ENCODE measurements at regions not wholly inside any gene's neighbourhood (a gene's known extent, or its start where the extent isn't known, plus 50 kb on each side); places are given as distances from the start of the nearest gene placed in this dataset.

GRCh38 chr14:25140411-25140810, 90.5 kb upstream of the STXBP6 start:
- WGBS (ENCODE audit: low lambda C conversion rate): 3% methylated on average over 2 of the region's 2 CpGs
- Histone ChIP-seq H3K27me3 (ENCODE audit: control insufficient read depth in 1 of 2, insufficient read depth in 2 of 2, low read length in 2 of 2) (0 out of 5 replicates have a peak, but pooled peaks cover 0 to 4% of the 10 kb centered on the region in 2 experiments), H3K9ac (ENCODE audit: insufficient read depth, low read depth, low read length) (no peak overlapping the region), H2AFZ (ENCODE audit: low read length) (no peak overlapping the region), H3K79me2 (ENCODE audit: insufficient read depth, low read length) (no peaks in the 10 kb centered on the region), H3K4me2 (ENCODE audit: low read depth, low read length) (no peak overlapping the region), H3K4me3 (replicated peaks in 1 of 3; ENCODE audit: insufficient read depth in 1 of 3, low read depth in 2 of 3, low read length in 3 of 3) (no peak overlapping the region), H3K4me1 (ENCODE audit: insufficient read depth, low read length) (no peaks in the 10 kb centered on the region), H3K36me3 (replicated peaks in 1 of 2; ENCODE audit: control insufficient read depth in 1 of 2, insufficient read depth in 2 of 2, low read length in 2 of 2) (no peaks in the 10 kb centered on the region), H3K9me3 (ENCODE audit: low read length) (no peaks in the 10 kb centered on the region), H3K27ac (ENCODE audit: extremely low read length, insufficient read depth, low read length) (no peak overlapping the region), H4K20me1 (ENCODE audit: insufficient read depth, low read length) (no peaks in the 10 kb centered on the region)
- CTCF ChIA-PET (ENCODE audit: low intra/inter-chr PET ratio, low total read pairs): no interaction called here
- POLR2A ChIA-PET: no interaction called here
- in situ Hi-C loops (cut with HindIII; ENCODE audit: extremely low pct_ligation_motif_present, low pct_unique_long_range_greater_than_20kb) (no loop called here), intact Hi-C loops (cut with micrococcal nuclease; ENCODE audit: unreplicated experiment) (no loop called here)
- FAIRE-seq (no peak), ATAC-seq (no peak), DNase-seq (ENCODE audit: low spot score) (no peak)
- BruUV-seq (replicated peaks): no TSS peak
- TF ChIP-seq FOXO1 (CRISPR knock-in tag; IDR thresholded peaks at IDR 0.05) (no peak), ZNF263 (CRISPR knock-in tag; IDR thresholded peaks at IDR 0.05) (no peak), THRA (CRISPR knock-in tag; IDR thresholded peaks at IDR 0.05; ENCODE audit: borderline replicate concordance) (no peak), ZC3H13 (CRISPR knock-in tag; IDR thresholded peaks at IDR 0.05) (no peak), ESRRA (CRISPR knock-in tag; IDR thresholded peaks at IDR 0.05; ENCODE audit: low read depth) (no peak), TBP (CRISPR knock-in tag; IDR thresholded peaks at IDR 0.05) (no peak), ZNF660 (CRISPR knock-in tag; IDR thresholded peaks at IDR 0.05; ENCODE audit: borderline replicate concordance, low read depth) (no peak)

- Histone ChIP-seq H2AFZ (ENCODE audit: low read length) (no peak overlapping the region), H3K4me3 (replicated peaks in 1 of 3; ENCODE audit: insufficient read depth in 1 of 3, low read depth in 2 of 3, low read length in 3 of 3) (no peak overlapping the region), H3K9ac (ENCODE audit: insufficient read depth, low read depth, low read length) (no peak overlapping the region), H3K27ac (ENCODE audit: extremely low read length, insufficient read depth, low read length) (no peak overlapping the region), H3K27me3 (ENCODE audit: control insufficient read depth in 1 of 2, insufficient read depth in 2 of 2, low read length in 2 of 2) (peaks cover 0 to 8% of the 10 kb centered on the region in 2 experiments; a peak in 2 of 5 replicates), H3K79me2 (ENCODE audit: insufficient read depth, low read length) (no peaks in the 10 kb centered on the region), H3K4me1 (ENCODE audit: insufficient read depth, low read length) (peaks cover 4% of the 10 kb centered on the region; the same call in 1 of the 2 replicates), H4K20me1 (ENCODE audit: insufficient read depth, low read length) (no peaks in the 10 kb centered on the region), H3K36me3 (replicated peaks in 1 of 2; ENCODE audit: control insufficient read depth in 1 of 2, insufficient read depth in 2 of 2, low read length in 2 of 2) (no peaks in the 10 kb centered on the region), H3K9me3 (ENCODE audit: low read length) (no peaks in the 10 kb centered on the region), H3K4me2 (ENCODE audit: low read depth, low read length) (no peak overlapping the region)
- intact Hi-C loops (cut with micrococcal nuclease; ENCODE audit: unreplicated experiment) (no loop called here), in situ Hi-C loops (cut with HindIII; ENCODE audit: extremely low pct_ligation_motif_present, low pct_unique_long_range_greater_than_20kb) (no loop called here)
- FAIRE-seq: no peak
- 15% methylated on average over 5 of the region's 5 CpGs for WGBS (ENCODE audit: low lambda C conversion rate)
- CTCF ChIA-PET (ENCODE audit: low intra/inter-chr PET ratio, low total read pairs): no interaction called here
- no TSS peak for BruUV-seq (replicated peaks)
- POLR2A ChIA-PET: no interaction called here
- DNase-seq (ENCODE audit: low spot score): no peak
- ATAC-seq: no peak
- TF ChIP-seq, protein P1, sequence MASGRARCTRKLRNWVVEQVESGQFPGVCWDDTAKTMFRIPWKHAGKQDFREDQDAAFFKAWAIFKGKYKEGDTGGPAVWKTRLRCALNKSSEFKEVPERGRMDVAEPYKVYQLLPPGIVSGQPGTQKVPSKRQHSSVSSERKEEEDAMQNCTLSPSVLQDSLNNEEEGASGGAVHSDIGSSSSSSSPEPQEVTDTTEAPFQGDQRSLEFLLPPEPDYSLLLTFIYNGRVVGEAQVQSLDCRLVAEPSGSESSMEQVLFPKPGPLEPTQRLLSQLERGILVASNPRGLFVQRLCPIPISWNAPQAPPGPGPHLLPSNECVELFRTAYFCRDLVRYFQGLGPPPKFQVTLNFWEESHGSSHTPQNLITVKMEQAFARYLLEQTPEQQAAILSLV (CRISPR knock-in tag; IDR thresholded peaks at IDR 0.05; ENCODE audit: borderline replicate concordance): peak; percentile 37; the same call in 1 of the 2 replicates
- TF ChIP-seq EP300 (IDR thresholded peaks at IDR 0.05; ENCODE audit: low read depth in 2 of 2, low read length in 2 of 2) (no peak), EP300 (CRISPR knock-in tag; IDR thresholded peaks at IDR 0.05; ENCODE audit: borderline replicate concordance) (no peak), PHF20 (CRISPR knock-in tag; IDR thresholded peaks at IDR 0.05) (0 out of 2 replicates have a peak, but pooled peaks have one; percentile 21), IRF1 (CRISPR knock-in tag; IDR thresholded peaks at IDR 0.05; ENCODE audit: low read depth) (0 out of 2 replicates have a peak, but pooled peaks have one; percentile 18)
- TF ChIP-seq, protein P2, sequence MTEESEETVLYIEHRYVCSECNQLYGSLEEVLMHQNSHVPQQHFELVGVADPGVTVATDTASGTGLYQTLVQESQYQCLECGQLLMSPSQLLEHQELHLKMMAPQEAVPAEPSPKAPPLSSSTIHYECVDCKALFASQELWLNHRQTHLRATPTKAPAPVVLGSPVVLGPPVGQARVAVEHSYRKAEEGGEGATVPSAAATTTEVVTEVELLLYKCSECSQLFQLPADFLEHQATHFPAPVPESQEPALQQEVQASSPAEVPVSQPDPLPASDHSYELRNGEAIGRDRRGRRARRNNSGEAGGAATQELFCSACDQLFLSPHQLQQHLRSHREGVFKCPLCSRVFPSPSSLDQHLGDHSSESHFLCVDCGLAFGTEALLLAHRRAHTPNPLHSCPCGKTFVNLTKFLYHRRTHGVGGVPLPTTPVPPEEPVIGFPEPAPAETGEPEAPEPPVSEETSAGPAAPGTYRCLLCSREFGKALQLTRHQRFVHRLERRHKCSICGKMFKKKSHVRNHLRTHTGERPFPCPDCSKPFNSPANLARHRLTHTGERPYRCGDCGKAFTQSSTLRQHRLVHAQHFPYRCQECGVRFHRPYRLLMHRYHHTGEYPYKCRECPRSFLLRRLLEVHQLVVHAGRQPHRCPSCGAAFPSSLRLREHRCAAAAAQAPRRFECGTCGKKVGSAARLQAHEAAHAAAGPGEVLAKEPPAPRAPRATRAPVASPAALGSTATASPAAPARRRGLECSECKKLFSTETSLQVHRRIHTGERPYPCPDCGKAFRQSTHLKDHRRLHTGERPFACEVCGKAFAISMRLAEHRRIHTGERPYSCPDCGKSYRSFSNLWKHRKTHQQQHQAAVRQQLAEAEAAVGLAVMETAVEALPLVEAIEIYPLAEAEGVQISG (CRISPR knock-in tag; IDR thresholded peaks at IDR 0.05): no peak
Observed at GRCh38 chr14:25136811-25137210, 86.9 kb upstream of the STXBP6 start.

Data from HepG2 (cell line).